A673 (cell line): ENCODE measurements at regions not wholly inside any gene's neighbourhood (a gene's known extent, or its start where the extent isn't known, plus 50 kb on each side); places are given as distances from the start of the nearest gene placed in this dataset.

Experiments
- BruUV-seq: library from RNA; stranded (reverse); fragments of 400-500 nt; replicated peaks from 2 replicates; lab custom pipeline; 2021; lab: Mats Ljungman, UMichigan
- CTCF ChIA-PET: fragments of 300-600 bp; sonication (Branson Sonifier 250); formaldehyde crosslinking; loops from one replicate; lab custom pipeline; 2022; ENCODE audit warnings: antibody characterized with exemption; lab: Charles Lee
- POLR2A ChIA-PET: fragments of 300-600 bp; sonication (Branson Sonifier 250); formaldehyde crosslinking; loops from one replicate; lab custom pipeline; 2022; ENCODE audit warnings: antibody characterized with exemption; ENCODE audit not compliant: low non-redundant PET; lab: Charles Lee
- DNase-seq: peaks from one replicate; pipeline ENCODE4 v3.0.0-alpha.2; 2015; ENCODE audit warnings: low spot score
- H3K27ac ChIP-seq: fragments of 200-600 bp; sonication (generic); 2 replicates; pipeline ENCODE4 v1.5.1; 2016; ENCODE audit warnings: mixed run types, low read depth, mild to moderate bottlenecking, mixed read lengths, antibody characterized with exemption, low read length; ENCODE audit not compliant: poor library complexity, severe bottlenecking
- H3K27me3 ChIP-seq: fragments of 200-600 bp; sonication (generic); replicated peaks from 2 replicates; pipeline ENCODE4 v1.6.1; 2017; ENCODE audit warnings: mixed run types, low read depth, mild to moderate bottlenecking, mixed read lengths, antibody characterized with exemption, low read length; ENCODE audit not compliant: insufficient read depth, poor library complexity
- H3K36me3 ChIP-seq: fragments of 200-600 bp; sonication (generic); 2 replicates; pipeline ENCODE4 v1.6.1; 2016; ENCODE audit warnings: mixed run types, mild to moderate bottlenecking, mixed read lengths, antibody characterized with exemption, low read length; ENCODE audit not compliant: insufficient read depth, poor library complexity, severe bottlenecking
- H3K4me1 ChIP-seq: fragments of 200-600 bp; sonication (generic); 2 replicates; pipeline ENCODE4 v1.6.1; 2017; ENCODE audit warnings: mixed run types, mild to moderate bottlenecking, mixed read lengths, antibody characterized with exemption, low read length; ENCODE audit not compliant: insufficient read depth, poor library complexity, severe bottlenecking
- H3K4me3 ChIP-seq: fragments of 200-600 bp; sonication (generic); 2 replicates; pipeline ENCODE4 v1.5.1; 2016; ENCODE audit warnings: low read depth, mixed run types, mild to moderate bottlenecking, mixed read lengths, low read length; ENCODE audit not compliant: poor library complexity, severe bottlenecking
- H3K9me3 ChIP-seq: fragments of 200-600 bp; sonication (generic); 2 replicates; pipeline ENCODE4 v1.6.1; 2016; ENCODE audit warnings: mixed run types, low read depth, mild to moderate bottlenecking, mixed read lengths, antibody characterized with exemption, low read length; ENCODE audit not compliant: poor library complexity, severe bottlenecking
- EZH2 ChIP-seq: fragments of 200-600 bp; sonication (generic); IDR thresholded peaks from 2 replicates; pipeline ENCODE4 v1.6.1; 2017; ENCODE audit warnings: borderline replicate concordance, low read depth, mild to moderate bottlenecking, mixed read lengths, antibody characterized with exemption, low read length; ENCODE audit not compliant: poor library complexity, severe bottlenecking
- intact Hi-C: fragments of 100-400 bp; cut with micrococcal nuclease; formaldehyde crosslinking; loops from one replicate; pipeline ENCODE4 v1.10.0; 2022; ENCODE audit not compliant: unreplicated experiment
- TF ChIP-seq, protein P1 (sequence below): fragments of 300-800, 200-600 bp; sonication (generic); conservative IDR thresholded peaks from 2 replicates; pipeline ENCODE4 v1.5.1; 2017; ENCODE audit warnings: low read depth, mild to moderate bottlenecking, antibody characterized with exemption, low read length, moderate library complexity, mixed read lengths

- no TSS peak for BruUV-seq
- Histone ChIP-seq H3K4me3 (no peak overlapping the region), H3K4me1 (no peaks in the 10 kb centered on the region), H3K36me3 (no peaks in the 10 kb centered on the region), H3K27ac (no peak overlapping the region), H3K9me3 (no peaks in the 10 kb centered on the region), H3K27me3 (no peaks in the 10 kb centered on the region)
- intact Hi-C loops: loop anchor here (5.0 kb wide), 2 partner anchors 1151 to 1791 kb away; no protein-coding TSS in a partner anchor
- POLR2A ChIA-PET: interaction anchor here (0.6 kb wide), 1 partner anchor 40 kb away, joined by 5 read pairs; no protein-coding TSS in a partner anchor
- CTCF ChIA-PET: no interaction called here
- DNase-seq: no peak
- no peak for TF ChIP-seq EZH2
- TF ChIP-seq, protein P1, sequence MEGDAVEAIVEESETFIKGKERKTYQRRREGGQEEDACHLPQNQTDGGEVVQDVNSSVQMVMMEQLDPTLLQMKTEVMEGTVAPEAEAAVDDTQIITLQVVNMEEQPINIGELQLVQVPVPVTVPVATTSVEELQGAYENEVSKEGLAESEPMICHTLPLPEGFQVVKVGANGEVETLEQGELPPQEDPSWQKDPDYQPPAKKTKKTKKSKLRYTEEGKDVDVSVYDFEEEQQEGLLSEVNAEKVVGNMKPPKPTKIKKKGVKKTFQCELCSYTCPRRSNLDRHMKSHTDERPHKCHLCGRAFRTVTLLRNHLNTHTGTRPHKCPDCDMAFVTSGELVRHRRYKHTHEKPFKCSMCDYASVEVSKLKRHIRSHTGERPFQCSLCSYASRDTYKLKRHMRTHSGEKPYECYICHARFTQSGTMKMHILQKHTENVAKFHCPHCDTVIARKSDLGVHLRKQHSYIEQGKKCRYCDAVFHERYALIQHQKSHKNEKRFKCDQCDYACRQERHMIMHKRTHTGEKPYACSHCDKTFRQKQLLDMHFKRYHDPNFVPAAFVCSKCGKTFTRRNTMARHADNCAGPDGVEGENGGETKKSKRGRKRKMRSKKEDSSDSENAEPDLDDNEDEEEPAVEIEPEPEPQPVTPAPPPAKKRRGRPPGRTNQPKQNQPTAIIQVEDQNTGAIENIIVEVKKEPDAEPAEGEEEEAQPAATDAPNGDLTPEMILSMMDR: no peak
Observed at GRCh38 chrX:3960952-3961351, 247.5 kb upstream of the PRKX start.

DNA sequence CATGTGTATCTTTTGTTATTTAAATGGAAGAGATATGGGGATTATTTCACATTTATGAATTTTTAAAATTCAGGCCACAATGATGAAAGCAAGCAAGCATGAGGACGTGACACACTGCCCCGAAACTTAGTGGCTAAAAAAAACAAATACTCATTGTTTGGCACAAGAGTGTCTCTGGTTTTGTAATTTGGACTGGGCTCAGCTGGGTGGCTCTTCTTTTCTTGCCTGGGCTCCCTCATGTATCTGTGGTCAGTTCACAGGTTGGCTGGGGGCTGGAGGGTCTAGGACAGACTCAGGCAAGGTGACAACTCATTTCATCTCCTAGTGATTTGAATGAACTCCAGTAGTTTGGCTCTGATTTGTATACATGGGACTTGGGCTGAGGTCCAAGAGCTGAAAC lies 238.4 kb upstream of the PRKX start:
- ChIA-PET POLR2A (no interaction called here), CTCF (no interaction called here)
- intact Hi-C loops: no loop called here
- Histone ChIP-seq H3K27ac (no peak overlapping the region), H3K9me3 (peaks cover 5% of the 10 kb centered on the region), H3K4me3 (no peak overlapping the region), H3K36me3 (no peaks in the 10 kb centered on the region), H3K4me1 (no peaks in the 10 kb centered on the region), H3K27me3 (no peaks in the 10 kb centered on the region)
- DNase-seq: no peak
- TF ChIP-seq, protein P1: no peak
- TF ChIP-seq EZH2: no peak
- no TSS peak for BruUV-seq

GRCh38 chrX:3950373-3950772 lies 236.9 kb upstream of the PRKX start:
- intact Hi-C loops: no loop called here
- no peaks in the 10 kb centered on the region for H3K27me3 ChIP-seq
- POLR2A ChIA-PET: no interaction called here
- DNase-seq: no peak
- H3K4me3 ChIP-seq: no peak overlapping the region
- H3K9me3 ChIP-seq: peaks cover 5% of the 10 kb centered on the region
- BruUV-seq: no TSS peak
- TF ChIP-seq, protein P1: no peak
- no peak for TF ChIP-seq EZH2
- H3K4me1 ChIP-seq: no peaks in the 10 kb centered on the region
- no peaks in the 10 kb centered on the region for H3K36me3 ChIP-seq
- no peak overlapping the region for H3K27ac ChIP-seq
- CTCF ChIA-PET: no interaction called here
